Fibroblast of pulmonary artery (primary cell): ENCODE measurements at regions not wholly inside any gene's neighbourhood (a gene's known extent, or its start where the extent isn't known, plus 50 kb on each side); places are given as distances from the start of the nearest gene placed in this dataset.

ENCODE experiments used
- DNase-seq: peaks from one replicate; pipeline ENCODE4 v3.0.0-alpha.2; 2010; ENCODE audit warnings: low read depth
- H3K4me3 ChIP-seq: replicated peaks from 2 replicates; pipeline ENCODE4 v1.5.1; 2011; ENCODE audit warnings: low read depth, mild to moderate bottlenecking, control low read depth, low read length, moderate library complexity
- TF ChIP-seq, protein P1 (sequence below): IDR thresholded peaks from 2 replicates; pipeline ENCODE4 v1.5.1; 2011; ENCODE audit warnings: mild to moderate bottlenecking, control low read depth, low read length, inconsistent platforms; ENCODE audit errors: missing control alignments

DNA sequence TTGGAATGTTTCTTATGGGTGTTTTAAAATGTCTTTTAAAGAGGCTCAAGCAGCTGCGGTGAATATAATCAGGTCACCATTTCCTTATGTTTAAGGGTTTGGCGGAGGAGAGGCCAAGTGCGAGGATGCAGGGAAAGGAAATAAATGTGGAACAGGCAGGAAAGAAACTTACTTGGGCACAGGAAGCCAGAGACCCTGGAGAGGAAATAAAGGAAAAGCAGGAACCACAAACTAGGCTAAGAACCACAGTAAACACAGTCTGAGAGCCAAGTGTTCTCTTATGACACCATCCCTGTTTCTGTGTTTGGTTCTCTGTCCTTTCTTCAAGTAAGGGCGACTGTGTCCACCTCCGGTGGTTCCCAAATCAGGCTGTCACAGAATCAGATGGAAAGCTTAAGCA, 166.5 kb downstream of the C9orf152 start:
- no peak overlapping the region for H3K4me3 ChIP-seq
- TF ChIP-seq, protein P1, sequence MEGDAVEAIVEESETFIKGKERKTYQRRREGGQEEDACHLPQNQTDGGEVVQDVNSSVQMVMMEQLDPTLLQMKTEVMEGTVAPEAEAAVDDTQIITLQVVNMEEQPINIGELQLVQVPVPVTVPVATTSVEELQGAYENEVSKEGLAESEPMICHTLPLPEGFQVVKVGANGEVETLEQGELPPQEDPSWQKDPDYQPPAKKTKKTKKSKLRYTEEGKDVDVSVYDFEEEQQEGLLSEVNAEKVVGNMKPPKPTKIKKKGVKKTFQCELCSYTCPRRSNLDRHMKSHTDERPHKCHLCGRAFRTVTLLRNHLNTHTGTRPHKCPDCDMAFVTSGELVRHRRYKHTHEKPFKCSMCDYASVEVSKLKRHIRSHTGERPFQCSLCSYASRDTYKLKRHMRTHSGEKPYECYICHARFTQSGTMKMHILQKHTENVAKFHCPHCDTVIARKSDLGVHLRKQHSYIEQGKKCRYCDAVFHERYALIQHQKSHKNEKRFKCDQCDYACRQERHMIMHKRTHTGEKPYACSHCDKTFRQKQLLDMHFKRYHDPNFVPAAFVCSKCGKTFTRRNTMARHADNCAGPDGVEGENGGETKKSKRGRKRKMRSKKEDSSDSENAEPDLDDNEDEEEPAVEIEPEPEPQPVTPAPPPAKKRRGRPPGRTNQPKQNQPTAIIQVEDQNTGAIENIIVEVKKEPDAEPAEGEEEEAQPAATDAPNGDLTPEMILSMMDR: no peak
- DNase-seq: no peak

DNA sequence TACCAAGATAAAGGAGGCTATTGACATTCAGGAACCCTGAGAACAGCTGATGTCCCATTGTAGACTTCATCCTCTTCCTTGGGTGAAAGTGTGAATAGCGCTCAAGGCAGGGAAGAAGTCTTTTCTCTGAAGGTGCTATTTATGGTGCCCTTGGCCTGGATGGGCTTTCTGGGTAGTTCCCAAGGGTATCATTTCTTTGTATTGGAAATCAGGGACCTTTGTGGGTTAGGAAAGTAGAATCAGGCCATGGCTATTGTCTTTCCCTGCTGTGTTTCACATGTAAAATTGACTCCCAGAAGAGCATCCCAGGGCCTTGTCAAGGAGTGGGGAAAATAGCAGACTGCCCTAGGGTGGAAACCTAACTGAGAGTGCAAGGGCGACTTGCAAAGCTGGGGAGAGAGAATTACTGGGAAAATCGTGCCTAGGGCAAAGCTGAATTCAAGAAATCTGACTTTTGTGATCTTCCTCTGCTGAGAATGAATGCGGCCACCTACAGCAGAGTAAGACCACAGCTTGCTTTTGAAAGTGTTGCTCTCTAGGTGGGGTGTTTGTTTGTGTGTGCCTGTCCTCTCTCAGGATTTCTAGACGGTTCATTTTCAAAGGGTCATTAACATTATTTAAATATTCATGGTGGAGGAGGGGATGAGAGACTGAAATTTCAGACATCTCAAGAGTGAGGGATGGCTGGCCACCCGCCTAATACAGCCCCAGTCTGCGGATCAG, 160.6 kb downstream of the C9orf152 start:
- TF ChIP-seq, protein P1: no peak
- DNase-seq: no peak
- peak overlapping the region; percentile 98 for H3K4me3 ChIP-seq

GRCh38 chr9:110047955-110048402, 160.0 kb downstream of the C9orf152 start:
- no peak for DNase-seq
- TF ChIP-seq, protein P1: no peak
- peak overlapping the region; percentile 98 for H3K4me3 ChIP-seq

DNA sequence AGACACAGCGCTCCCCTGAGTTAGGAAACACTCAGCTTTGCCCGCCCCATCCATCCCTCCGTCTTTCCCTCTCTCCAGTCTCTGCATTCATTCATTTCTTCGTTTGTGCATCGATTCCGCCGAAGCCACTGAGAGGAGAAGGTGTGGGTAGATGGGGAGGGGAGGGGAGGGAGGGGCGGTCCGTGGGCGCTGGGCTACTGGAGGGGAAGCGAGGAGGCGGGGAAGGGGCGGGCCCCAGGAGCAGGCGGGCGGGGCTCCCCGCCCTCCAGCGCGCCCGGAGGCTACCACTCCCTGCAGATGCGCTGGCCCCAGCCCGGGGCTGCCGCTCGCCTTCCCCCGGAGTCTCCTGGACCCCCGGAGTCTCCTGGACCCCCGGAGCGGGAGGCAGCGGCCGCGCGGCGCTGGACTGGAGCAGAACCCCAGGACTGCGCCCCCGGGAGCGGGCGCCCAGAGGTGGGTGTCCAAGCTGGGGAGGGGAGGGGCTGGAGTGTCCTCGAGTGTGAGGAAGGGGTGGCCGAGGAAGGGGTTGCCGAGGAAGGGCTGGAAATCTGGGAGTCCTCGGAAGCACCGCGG, 159.5 kb downstream of the C9orf152 start:
- H3K4me3 ChIP-seq: peak overlapping the region; percentile 98
- DNase-seq: peak; percentile 88
- TF ChIP-seq, protein P1: no peak

DNA sequence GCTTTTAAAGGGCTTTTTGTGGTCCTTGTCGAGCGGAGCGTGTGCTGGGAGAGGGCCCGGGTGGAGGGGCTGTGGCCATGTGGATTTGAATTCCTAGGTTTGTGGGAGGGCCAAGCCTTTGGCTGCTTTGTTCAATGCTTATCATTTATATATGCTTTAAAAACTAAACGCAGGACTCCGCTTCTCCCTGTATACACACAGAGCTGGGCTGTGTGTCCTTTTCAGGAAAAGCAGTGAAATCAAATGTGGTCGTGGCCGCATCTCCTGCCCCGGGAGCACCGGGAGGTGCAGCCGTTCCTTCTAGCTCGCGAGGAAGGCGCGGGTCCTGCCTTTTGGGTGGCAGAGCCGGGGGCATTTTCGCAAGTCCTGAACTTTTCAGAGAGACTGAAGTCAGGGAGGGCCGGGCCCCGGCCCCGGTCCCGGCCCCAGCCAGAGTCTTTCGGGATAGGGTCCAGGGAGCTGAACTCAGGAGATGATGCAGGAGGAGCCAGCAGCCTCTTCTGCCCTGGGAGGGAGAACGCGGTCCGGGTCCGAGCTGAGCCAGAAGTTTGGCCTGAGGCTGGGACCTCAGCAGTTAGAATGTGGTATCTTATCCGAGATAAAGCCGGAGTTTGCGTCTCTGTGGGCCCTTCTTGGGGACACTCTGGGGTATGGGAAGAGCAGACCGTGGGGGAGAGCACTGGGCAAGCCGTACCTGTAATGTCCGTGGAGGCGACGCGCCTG, 158.8 kb downstream of the C9orf152 start:
- peak; percentile 55 for DNase-seq
- peak overlapping the region; percentile 98 for H3K4me3 ChIP-seq
- TF ChIP-seq, protein P1: no peak

DNA sequence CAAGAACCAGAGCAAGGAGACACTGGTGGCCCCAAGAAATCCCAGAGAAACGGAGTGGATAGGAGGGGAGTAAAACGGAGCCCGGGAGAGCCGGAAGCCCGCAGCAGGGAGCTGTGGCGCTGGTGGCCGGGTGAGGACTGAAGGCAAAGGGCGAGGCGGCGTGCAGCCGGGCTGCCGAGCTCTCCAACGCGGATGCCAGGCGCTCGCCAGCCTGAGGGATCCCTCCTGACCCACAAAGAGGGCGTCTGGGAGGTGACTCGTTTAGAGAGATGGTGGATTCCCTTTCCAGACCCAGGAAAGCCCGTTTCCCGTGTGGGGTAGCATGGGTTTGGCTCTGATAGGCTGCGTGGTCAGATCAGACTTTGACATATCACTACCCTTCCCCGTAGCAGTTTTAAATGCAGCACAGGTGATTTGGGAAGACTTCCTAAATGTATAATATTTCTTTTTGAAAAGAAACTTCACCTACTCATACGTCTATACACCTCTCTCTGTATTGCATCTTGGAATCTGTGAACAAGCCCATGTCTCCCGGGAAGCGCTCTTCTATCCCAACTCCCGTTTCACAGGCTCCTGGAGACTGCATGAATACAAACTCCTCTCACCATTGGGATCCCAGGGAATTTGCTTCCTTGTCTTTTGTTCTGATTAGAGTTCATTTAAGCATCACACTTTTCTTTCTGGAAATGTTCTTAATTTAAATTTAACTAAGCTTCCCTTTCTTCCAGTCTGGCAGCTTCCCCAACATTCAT, 158.1 kb downstream of the C9orf152 start:
- peak overlapping the region; percentile 98 for H3K4me3 ChIP-seq
- DNase-seq: peak; percentile 47
- TF ChIP-seq, protein P1: no peak
